GM19238 (cell line): ENCODE measurements at regions not wholly inside any gene's neighbourhood (a gene's known extent, or its start where the extent isn't known, plus 50 kb on each side); places are given as distances from the start of the nearest gene placed in this dataset.

Experiments used
- DNase-seq: peaks from one replicate; pipeline ENCODE4 v3.0.0; 2011; ENCODE audit warnings: low spot score; ENCODE audit not compliant: insufficient read length

DNA sequence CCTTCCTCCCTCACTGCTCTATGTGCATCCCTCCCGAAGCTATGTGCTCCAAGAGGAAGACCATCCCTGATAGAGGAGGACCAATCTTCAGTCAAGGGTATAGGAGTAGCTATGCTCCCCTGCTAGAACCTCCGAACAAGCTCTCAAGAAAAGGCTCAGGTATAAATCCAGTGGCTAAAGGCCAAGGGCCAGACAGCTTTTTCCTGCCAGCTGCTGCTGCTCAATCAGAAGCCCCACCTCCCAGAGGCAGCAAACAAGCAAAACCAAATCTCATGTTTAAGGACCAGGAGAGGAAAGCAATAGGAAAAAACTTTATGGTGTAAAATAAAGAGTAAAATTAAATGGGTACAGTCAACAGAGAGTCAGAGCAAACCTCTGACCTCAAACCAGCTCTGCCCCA, 187.2 kb downstream of the FGFR2 start:
- DNase-seq = no peak

DNA sequence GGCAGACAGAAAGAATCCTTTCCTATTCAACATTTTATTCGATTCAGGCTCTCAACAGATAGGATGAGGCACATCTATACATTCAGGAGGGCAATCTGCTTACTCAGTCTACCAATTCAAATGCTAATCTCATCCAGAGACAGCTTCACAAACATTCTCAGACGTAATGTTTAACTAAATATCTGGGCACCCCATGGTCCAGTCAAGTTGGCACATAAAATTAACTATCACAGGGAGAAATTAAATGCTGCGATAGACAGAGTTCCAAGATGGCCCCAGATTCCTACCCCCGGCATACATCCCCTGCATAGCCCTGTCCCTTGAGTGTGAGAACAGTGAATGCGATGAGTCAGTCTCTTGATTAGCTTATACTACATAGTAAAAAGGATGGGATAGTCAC, 184.3 kb downstream of the FGFR2 start:
- DNase-seq = no peak

DNA sequence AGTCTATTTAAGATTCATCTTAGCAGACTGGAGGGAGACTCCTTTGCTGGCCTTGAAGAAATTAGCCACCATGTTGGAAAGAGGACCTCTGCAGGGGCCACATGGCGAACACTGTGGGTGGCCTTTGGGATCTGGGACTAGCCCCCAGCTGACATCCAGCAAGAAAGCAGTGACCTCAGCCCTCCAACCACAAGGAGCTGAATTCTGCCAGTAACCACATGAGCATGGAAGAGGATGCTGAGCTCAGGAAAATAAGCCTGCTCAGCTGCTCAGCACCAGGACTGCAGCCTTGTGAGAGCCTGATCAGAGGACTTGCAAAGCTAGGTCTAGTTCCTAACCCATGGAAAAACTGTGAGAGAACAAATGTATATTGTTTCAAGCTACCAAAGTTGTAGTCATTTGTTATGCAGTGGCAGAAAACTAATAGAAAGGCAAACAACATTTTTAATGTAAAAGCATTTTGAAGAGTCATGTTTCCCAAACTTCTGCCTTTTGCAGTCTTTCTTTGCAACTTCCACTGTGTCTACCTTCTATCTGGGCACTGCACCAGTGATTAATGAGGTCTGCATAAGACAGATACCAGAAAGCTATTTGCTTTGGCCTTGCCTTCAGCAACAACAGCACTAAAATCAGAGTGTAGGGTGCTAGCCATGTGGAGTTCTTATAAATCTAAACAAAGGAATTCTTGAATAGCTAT, 183.7 kb downstream of the FGFR2 start:
- DNase-seq = no peak

DNA sequence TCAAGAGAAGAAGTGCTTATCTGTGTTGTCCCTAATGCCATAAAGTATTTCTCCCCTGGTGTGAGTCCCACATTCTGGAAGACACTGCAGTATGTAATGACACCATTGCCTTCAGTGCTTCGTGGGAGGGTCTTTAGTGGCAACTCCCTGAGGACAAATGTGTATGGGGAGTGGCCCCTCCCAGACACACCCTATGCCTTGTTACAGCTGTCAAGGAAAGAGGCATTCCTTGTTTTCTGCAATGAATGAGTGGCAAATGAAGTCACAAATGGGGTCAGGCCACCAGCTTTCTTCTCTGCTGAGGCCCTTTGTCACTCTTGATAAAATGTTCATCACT, 183.2 kb downstream of the FGFR2 start:
- DNase-seq = no peak

DNA sequence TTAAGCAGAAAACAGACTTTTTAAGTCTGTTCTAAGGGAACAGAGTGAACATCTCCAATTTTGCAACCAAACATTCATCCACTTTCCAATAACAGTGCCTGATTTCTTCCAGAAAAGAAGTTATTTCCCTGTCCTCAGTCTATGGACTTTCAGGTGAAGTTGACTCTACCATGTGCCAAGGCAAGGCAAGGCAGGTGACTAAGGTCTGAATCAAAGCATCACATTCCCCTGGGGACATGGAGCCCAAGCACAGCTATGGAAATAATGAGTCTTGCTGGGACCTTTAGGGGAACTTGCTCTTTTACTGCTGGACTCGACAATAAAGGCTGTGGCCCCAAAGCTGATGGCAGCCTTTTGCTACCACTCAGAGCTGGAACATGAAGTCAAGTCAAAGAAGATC, 182.2 kb downstream of the FGFR2 start:
- no peak for DNase-seq

DNA sequence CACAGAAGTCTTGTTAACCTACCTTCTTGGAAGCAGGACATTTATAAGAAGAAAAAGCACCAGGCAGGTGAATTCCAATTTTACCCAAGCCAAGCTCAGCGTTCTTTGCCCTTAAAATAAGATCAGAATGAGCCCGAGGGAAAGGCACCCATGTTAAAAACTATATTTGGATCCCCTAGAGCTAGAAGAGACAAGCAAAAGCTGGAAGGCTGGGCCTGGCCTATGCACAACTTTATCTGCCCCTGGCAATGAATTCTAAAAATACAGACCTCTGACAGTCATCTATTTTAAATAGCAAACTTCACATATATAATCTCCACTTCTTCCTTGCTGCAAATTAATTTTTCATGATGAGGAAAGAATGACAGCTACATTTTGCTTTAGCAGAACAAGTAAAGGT, 180.9 kb downstream of the FGFR2 start:
- DNase-seq = no peak

DNA sequence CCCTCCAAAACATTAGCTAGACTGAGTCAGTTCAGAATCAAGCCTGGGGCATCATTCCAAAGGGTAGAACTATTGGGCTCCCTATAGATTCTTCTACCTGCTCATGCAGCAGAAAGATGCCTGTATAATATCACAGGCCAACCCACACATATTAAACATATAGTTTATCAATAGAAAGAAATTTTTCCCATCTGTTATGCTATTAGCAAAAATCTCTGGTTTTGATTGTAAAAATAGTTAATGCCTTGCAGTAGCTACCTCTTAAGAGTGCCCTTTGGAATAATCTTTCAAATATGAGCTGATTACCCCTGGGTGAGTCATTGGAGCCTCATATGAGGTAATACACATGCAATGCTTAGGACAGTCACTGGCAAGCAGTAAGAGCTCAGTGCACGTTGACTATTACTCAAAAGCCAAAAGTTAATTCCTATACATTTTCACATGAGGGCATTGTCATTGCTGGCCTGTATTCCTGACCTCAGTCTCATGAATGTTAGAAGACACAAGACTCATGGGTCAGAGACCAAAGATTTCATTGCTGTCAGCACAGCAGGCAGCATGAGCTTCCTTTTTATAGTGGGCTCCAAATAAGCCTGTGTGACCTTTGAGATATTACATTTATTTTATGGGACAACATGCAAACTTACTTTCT, 180.0 kb downstream of the FGFR2 start:
- DNase-seq = no peak

DNA sequence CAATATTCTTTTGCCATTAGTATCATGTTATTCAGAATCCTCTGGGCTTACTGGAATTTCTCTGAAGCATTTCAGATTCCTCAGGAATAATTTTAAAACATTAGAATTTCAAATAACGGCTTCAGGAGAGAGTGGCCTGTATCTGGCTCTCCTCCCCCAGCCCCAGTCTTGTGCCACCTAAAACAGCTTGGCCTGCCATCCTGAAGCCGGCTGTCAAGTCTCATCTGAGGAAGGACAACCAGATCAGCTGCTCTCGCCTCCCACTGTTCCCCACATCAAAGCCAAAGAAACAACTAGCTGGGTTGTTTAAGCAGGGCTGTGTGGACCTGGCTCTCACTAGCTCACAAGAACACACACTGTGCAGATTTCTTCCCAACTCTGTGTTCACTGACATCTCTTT, 178.2 kb downstream of the FGFR2 start:
- DNase-seq = no peak

DNA sequence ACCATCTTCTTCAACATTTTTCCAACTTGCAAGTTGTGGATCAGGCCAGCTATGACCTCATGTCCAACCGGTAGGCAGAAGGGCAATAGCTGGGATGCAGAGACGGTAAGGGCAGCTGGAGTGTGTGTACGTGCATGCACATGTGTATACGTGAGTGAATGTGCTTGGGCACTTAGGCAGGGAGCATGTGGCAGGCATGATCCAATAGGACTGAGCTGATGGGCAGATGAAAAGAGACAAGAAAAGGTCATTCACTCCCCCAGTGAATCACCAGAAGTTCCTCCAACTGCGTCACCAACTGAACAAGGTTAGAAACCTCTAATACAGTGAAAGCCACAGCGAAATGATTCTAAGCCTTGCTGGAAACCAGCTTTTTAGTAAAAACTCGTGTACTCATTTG, 176.1 kb downstream of the FGFR2 start:
- DNase-seq = no peak

DNA sequence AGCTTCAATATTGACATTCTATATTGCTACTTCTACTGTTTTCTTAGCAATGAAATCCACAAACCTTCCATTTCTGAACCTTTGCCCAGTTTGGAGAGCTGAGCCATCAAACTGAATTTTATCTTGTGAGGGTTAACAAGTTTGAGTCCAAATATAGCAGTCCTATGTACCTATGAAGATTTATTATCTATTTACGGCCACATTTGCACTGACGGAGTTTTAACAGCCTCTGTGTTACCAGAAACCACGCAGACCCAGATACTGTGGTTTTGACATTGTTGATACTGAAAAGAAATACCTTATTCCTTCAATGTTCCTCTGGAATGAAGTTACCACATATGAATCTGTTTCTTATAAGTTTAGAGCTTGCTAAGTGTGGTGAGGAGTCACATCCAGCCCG, 172.6 kb downstream of the FGFR2 start:
- DNase-seq = no peak

DNA sequence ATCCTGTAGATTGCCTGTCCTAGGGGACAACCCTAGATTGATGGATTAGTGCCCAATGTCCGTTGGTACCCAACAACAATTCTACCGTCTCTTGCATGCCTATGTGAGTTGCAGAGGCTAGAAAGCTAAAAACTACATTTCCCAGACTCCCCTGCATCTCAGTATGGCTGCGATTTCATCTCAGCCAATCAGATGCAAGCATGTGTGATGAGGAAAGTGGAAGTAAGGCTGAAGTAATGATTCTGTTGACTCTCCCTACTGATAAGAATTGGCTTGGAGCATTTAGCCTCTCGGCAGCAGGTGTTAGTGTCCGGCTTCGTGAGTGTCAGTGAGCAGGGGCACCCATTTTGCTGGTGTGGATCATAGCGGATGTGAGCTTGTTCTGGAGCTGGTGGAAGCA, 171.9 kb downstream of the FGFR2 start:
- no peak for DNase-seq
